Gastroesophageal sphincter (tissue), 3 donors: ENCODE measurements at regions not wholly inside any gene's neighbourhood (a gene's known extent, or its start where the extent isn't known, plus 50 kb on each side); places are given as distances from the start of the nearest gene placed in this dataset.
"Not testable (repeated sequence)": the region's sequence is repeated elsewhere in the genome, so short reads cannot be mapped to it uniquely, and the experiment has no call there.

Source experiments
- CTCF ChIP-seq, 4 experiments: fragments of 200-600 bp in 2 of 4; fragments of 450-650 bp in 2 of 4; sonication (generic) in 1 of 4; IDR thresholded peaks; one replicate each; pipeline ENCODE4 v1.5.1; 2017 to 2019; ENCODE audit warnings: antibody characterized with exemption in 4 of 4, mild to moderate bottlenecking in 2 of 4, moderate library complexity in 2 of 4
- EP300 ChIP-seq: sonication (generic); formaldehyde crosslinking; IDR thresholded peaks from one replicate; pipeline ENCODE4 v1.6.1; 2017; ENCODE audit warnings: antibody characterized with exemption, mild to moderate bottlenecking
- POLR2A ChIP-seq, 2 donors: fragments of 450-650 bp; IDR thresholded peaks; one replicate each; pipeline ENCODE4 v1.6.1; 2017; ENCODE audit warnings: antibody characterized with exemption in 2 of 2, mild to moderate bottlenecking in 2 of 2, moderate library complexity in 1 of 2

GRCh38 chr14:83639505-83639875, 1890.5 kb upstream of the FLRT2 start:
- not testable (repeated sequence) for TF ChIP-seq CTCF (IDR thresholded peaks at IDR 0.05); POLR2A (IDR thresholded peaks at IDR 0.05); EP300
